HG03064 (cell line): ENCODE measurements at regions not wholly inside any gene's neighbourhood (a gene's known extent, or its start where the extent isn't known, plus 50 kb on each side); places are given as distances from the start of the nearest gene placed in this dataset.

Source experiments
- ATAC-seq: cut with Tn5 transposase; IDR thresholded peaks from one replicate; pipeline ENCODE4 v1.9.1; 2021; ENCODE audit warnings: low read depth; ENCODE audit not compliant: unreplicated experiment

GRCh38 chr2:176388861-176389260, 119.6 kb downstream of the MTX2 start:
- ATAC-seq: no peak

DNA sequence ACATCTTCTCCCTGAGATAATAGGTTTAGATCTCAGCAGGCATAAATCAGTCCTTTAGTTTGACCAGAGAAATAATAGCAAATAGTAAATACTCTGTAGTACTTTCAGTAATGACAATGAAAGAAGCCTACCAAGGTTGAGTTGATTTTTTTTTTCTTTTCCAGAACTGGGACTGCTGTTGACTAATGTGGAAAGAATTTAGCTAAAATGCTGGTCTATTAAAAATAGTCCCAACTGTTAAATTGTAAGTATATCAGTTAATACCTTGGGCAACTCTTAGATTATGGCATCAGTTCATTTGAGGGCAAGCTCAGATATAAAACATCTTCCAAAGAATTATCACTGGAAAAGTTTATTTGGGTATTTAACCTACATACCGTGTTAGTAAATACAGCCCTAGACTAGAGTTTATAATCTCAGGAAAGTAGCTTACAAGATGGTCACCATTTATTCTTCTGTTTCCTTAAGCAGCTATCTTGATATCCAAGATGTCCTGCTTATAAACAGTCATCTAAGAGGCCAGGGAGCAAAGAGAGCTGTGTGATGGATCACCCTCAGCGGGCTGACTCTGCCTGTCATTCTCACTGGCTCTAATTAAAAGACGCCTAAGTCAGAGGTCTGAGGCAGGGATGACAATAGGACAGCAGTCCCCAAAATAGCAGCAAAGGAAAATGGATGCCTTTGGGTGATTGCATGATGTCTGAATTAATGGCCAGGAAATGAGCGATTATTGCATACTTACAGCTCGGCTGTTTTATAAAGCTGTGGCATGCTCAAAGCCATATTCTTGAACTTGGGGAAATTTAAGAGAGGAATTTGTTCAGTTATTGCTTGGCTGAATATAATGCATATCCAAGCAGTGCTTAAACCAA, 121.3 kb downstream of the MTX2 start:
- ATAC-seq: no peak

GRCh38 chr2:176391148-176391419, 121.8 kb downstream of the MTX2 start:
- no peak for ATAC-seq

DNA sequence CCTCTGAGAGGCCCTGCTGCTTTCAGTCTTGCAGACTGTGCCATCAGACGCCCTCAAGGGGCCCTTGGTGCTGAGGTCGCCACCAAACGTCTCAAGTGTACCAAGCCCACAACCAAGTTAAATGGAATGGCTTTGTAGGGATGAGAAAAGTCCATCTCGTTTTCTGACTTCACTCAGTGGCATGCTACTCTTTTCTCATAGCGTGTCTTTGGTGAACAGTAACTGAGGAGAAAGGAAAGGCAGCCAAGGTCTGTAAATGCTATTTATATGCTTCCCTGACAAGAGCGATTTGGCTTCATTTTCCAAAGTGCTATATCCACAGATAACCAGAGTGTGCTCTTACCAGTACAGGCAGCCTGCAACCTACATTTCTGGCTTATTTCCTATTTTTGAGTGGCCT, 123.0 kb downstream of the MTX2 start:
- no peak for ATAC-seq

GRCh38 chr2:176392744-176393414, 123.6 kb downstream of the MTX2 start:
- ATAC-seq: no peak

DNA sequence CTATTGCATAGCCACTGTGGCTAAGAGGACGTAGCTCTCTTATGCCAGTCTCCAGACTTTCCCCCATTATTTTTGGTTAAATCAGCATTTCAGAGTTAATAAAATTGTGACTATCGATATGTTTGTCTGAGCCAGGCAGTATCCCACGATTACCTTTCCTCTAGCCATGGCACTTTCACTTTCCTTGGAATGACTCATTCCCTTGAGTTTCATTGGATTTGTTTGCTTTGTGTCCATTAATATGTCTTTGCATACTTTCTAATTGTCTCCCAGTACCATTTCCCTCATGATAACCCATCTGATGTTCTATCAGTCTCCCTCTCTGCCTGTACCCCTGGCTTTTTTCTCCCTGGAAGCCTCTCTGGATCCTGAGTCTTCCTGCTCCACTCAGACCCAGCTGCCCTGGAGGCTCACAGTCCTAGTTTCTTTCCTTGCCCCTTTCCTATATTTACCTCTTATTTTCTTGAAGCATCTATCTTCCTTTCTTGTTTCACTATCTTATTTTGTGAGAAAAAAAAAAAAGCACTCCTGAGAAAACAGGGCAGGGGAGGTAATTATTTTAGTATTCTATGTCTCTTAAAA, 126.1 kb downstream of the MTX2 start:
- ATAC-seq: no peak

DNA sequence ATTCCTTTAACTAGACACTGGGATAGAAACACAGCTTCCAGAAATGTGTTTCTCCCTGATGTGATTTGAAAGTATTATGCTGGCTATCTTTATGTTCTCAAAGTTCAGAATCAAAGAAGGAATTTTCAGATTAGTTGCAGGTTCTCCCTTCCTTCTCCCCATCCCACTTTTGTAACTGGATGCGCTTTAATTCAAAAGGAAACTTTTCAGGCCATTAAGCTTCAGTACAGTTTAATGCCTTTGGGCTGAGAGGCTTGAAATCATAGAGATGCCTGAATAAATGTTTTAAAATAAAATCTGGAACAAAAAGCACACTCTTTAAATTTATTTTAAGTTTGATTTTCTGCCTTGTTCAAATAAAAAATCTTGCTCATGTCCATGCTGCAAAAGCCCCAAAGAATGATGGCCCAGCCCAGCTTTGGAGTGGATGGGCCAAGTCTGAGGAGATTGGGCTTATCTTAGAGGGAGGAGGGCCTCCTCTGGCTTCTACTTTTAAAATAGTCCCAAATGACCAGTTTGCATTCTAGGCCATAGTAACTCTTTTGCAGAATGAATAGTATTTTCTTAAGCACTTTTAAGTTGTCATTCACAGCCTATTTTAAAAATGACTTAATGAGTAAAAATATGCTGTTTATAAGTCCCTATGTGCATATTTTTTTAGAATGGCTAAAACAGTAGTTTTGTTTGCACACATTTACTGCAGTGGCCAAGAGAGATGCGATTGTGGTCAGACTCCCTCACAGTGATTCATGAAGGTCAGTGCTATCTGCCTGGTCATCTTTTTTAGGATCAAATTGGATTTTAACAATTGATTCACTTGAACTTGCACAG, 129.2 kb downstream of the MTX2 start:
- ATAC-seq: no peak

DNA sequence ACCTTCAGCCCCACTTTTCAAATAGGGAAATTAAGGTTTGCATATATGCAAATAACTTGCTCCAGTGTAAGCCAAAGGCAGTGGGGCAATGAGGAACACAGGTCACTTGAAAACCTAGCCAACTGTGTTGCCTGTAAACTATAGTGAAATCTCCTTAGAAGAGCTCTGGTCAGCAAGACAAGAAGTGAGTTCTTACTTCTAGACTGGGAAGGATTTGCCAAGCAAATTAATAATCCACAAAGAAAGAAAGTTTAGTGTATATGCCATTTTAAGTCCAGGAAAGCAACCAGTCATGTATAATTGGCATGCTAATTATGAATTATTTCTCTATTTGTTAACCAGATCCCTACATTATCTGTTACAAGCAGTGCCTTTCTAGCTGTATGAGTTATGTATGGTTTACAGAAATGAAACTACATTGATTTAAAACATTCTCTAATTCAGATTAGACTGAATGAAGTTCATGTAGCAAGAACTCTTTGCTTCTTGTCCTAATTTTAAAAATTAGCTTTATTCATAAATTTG, 129.9 kb downstream of the MTX2 start:
- ATAC-seq: no peak

DNA sequence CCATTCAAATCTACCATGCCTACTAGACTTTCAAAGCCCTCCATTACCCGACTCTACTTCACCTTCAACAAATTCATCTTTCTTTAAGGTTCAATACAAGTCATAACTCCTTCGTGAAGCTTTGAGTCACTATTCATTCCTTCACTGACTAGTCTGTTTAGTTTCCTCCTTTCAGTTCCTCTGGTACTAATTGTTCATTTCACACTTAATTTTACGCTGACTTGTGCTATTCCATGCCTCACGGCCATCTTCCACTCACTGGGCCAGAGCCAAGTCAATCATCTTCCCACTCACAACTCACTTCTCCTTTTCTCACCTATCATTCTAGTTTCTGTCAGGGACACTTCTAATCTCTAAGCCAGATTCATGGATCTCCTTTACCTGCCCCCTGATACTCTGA, 136.2 kb downstream of the MTX2 start:
- no peak for ATAC-seq

GRCh38 chr2:176407706-176408105, 138.5 kb downstream of the MTX2 start:
- no peak for ATAC-seq

DNA sequence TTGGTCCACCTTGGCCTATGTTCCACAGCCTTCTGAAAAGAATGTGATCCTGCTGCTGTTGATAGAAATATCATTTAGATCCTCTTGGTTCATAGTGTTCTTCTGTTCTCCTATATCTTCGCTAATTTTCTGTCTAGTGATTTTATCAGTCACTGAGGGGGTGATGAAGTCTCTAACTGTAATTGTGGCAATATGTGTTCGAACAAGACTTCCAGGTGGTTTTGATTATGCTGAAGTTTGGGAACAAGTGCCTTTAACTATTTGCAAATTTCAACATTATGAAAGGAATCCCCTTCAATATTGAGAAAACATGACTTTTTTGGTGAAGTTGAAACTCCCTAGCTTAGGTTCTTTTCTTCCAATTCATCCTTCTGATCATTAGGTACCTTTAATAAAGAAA, 140.4 kb downstream of the MTX2 start:
- no peak for ATAC-seq

GRCh38 chr2:176412136-176412535, 142.9 kb downstream of the MTX2 start:
- ATAC-seq: no peak

DNA sequence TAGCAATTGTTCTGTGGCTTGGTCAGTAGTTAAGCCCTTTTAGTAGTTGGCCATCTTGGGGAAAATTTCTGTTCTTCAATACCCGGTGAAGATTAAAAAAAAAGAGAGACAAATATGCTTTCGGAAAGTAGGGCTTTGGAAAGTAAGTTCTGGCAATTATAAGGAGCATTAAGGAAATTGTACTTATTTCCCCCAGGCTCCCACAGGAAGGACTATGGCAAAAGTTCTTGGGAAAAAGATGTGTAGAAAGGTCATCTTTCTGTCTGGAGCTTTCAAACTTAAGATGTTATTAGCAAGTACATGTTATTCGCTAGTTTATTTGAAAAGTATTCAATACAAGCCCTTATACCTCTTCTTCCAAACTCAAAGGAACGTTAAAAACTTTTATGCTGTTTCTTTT, 144.5 kb downstream of the MTX2 start:
- ATAC-seq: no peak

DNA sequence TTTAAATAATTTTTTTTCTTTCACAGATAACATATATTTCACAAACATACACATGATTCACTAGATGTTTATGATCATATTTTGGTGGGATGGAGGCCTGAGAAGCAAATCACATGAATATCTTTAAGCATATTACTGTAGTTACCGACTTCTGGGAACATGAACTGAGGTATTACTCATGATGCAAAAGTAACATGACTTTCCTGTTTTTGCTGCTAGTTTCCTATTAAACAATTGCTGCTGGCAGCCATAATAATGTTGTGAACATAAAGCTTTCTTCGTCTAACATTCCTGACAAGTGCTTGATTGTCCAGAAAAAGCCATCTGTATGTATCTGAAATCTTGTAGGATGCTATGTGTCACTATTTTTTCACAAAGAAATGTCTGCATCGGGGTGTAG, 145.4 kb downstream of the MTX2 start:
- ATAC-seq: no peak

GRCh38 chr2:176415174-176415895, 146.1 kb downstream of the MTX2 start:
- no peak for ATAC-seq

- ATAC-seq: no peak
Observed at GRCh38 chr2:176415937-176416499, 146.8 kb downstream of the MTX2 start.

DNA sequence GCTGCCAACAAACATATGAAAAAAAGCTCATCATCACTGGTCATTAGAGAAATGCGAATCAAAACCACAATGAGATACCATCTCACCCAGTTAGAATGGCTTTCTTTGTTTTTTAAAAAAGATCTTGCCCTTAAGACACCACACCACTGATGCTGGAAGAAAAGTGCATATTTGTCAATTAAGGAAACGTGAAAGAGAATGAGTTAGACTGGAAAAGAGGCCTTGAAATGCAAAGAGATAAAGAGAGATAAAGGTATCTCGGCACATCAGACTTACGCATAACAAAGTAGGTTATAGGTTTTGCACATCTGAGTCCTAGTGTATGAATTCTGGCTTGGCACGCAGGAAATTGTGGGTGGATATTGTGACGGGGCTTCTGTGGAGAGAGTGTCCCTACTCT, 149.5 kb downstream of the MTX2 start:
- ATAC-seq: no peak

GRCh38 chr2:176419591-176420071, 150.4 kb downstream of the MTX2 start:
- ATAC-seq: no peak

GRCh38 chr2:176421297-176422050, 152.2 kb downstream of the MTX2 start:
- no peak for ATAC-seq
